HG03175 (cell line): ENCODE measurements at regions not wholly inside any gene's neighbourhood (a gene's known extent, or its start where the extent isn't known, plus 50 kb on each side); places are given as distances from the start of the nearest gene placed in this dataset.
"Not testable (repeated sequence)": the region's sequence is repeated elsewhere in the genome, so short reads cannot be mapped to it uniquely, and the experiment has no call there.

Experiments used
- ATAC-seq: cut with Tn5 transposase; IDR thresholded peaks from one replicate; pipeline ENCODE4 v1.9.1; 2021; ENCODE audit warnings: mild to moderate bottlenecking, moderate library complexity; ENCODE audit not compliant: unreplicated experiment

DNA sequence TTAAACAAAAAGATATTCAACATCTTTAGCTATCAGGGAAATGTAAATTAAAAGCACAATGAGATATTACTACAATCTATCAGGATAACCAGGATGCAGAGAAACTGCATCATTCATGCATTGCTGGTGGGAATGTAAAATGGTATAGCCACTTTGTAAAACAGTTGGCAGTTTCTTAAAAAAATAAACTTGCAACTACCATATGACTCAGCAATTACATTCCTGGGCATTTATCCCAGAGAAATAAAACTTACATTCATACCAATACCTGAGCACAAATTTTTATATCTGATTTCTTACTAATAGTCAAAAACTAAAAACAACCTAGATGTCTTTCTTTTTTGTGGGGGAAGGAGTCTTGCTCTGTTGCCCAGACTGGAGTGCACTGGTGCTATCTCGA is 190.3 kb upstream of the TAB2 start:
- ATAC-seq = no peak

DNA sequence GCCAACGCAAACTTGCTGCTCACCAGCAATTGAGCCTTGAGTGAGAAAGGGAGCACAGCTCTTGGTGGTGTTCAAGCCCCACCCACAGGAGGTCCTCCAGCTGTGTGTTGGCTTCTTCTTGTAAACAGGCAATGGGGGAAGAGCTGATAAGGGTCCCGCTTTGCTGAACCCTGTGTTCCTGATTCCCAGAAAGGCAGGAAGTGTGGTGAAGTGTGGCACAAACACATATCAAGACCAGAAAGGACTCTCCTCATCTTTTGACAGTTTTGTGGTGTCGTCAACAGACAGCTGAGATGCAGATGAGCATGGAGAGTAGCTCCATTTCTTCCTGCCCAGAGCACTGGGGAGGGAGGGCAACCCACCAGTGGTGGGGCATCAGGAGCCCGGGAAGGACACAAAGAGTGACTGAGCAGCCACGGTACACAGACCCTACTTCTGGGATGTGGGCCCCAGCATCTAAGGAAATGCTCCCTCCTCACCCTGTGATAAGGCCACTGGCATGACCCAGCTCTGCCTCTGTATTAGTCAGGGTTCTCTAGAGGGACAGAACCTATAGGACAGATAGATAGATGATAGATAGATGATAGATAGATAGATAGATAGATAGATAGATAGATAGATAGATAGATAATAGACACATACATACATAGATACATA is 188.9 kb upstream of the TAB2 start:
- no peak for ATAC-seq

DNA sequence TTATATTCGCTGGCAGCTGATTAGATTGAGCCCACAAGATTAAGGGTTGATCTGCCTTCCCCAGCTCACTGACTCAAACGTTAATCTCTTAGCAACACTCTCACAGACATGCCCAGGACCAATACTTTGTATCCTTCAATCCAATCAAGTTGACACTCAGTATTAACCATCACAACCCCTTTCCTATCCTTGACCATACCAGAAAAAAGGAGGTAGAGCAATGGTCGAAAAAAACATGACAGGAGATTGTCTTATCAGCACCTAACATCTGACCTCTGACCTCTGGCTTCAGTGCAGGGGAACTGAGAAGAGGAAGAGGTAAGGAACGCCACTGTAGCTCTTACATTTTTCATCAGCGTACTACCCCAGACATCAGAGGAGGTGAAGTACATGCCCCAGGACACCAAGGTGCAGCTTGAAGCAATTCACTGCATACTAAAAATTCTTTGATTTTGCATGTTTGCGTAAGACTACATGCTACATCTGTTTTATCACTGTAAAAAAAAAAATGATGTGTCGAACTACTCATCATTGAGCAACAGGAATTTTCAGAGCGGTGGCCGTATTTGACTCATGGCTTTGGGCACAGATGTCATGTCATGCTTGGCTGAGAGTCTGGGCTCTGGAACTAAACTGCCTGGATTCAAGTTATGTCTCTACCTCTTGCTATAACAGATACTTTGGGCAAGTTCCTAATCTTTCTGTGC is 188.0 kb upstream of the TAB2 start:
- ATAC-seq = peak; percentile 56

DNA sequence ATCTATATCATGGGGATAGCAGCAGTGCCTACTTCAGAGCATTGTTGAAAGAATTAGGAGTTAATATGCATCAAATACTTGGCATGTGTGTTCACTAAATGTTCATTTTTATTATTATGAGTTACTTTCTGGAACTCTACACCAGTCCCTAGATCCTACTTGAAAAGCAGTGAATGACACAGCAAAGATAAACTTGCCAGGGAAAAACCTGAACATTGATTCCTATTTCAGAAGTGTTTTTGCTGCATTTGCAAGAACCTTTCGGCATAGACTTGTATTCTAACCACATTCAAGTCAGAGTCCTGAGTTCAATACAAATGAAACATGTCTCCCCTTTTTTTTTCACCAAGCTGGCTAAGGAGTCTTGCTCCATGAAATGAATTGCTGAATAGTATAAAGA is 187.4 kb upstream of the TAB2 start:
- ATAC-seq = no peak

DNA sequence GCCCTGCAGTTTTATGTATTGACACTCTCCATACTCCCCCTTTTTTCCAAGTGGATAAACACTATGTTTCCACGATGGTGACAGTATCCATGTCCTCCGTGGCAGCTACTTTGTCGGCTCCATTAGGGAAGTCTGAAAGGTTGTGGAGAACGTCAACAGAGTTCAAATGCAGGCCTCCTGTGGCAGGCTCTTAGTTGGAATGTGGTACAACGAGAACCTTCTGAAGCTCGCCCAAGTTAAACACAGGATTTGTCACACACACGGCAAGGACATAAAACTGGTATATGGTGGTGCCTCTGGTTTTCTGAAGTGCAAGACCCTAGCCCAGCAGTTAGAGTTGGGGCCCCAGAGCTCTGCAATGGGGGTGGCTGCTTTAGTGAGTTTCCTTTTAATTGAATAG is 187.0 kb upstream of the TAB2 start:
- no peak for ATAC-seq

DNA sequence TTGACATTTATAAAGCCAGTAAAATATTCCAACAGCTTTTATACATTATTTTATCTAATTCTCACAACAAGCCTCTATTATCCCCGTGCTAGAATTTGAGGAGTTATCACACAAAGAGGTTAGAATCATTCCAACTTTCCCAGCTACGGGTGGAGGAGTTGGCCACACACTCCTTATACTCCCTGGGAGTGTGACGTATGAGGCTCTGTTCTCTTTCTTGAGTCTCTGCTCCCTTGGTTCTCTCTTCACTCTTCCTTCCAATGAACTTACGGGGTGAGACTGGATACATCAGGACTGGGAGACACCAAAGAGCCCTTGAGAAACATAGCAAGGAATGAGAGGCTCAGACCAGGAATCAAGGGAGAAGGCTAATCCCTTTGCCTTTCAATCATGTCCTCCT is 185.6 kb upstream of the TAB2 start:
- no peak for ATAC-seq

DNA sequence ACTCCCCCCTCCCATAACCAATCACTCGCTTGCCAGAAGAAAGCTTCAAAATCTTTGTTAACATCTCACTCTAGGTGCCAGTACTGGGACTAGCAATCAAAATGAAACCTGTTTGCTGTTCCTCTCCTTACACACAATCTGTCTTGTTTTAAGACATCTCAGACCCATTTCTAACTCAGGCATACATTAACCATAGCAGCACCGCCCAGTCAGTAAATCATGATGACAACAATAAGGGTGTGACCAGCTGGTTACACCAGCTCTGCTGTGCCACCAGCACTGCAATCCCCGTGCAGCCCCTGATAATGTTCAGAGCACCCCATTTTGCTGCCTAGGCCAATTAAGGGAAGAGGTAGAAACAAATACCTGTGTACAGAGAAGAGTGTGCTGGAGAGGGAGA is 185.2 kb upstream of the TAB2 start:
- no peak for ATAC-seq

DNA sequence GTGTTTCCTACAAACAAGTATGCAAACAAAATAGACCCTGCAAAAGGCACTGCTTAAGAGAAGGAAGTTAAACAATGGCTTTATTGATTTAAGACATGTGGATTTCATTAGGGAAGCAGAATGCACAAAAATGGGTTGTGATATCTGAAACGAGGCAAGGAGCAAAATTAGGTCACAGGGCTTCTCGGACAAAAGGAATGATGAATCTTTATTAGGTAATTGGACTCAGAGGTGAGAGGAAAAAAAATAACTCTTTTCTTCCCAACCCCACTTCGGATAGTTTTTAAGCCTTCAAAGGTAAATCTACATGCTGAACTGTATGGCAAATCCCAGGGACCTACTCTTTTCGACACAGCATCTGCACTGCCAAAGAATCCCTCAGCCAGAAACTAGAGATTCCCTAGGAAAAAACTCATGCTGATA is 183.0 kb upstream of the TAB2 start:
- no peak for ATAC-seq

DNA sequence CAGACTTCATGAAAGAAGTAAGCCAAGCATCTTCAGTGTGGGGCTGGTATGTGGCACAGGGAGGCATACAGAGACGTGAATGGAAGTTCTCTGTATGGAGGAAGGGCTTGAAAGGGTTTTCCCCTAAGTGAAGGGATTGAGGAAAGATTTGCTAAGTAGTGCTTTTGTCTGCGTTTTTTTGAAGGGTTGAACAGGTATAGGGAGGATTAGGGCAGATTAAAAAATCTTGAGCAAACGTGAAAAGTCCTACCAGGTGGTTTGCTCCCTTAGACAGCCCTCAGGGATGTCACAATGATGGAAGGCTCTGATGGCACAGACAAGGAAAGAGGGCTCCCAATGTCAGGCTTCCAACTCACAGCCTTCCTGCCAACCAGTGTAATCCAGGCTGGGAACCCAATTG is 181.7 kb upstream of the TAB2 start:
- ATAC-seq = no peak

DNA sequence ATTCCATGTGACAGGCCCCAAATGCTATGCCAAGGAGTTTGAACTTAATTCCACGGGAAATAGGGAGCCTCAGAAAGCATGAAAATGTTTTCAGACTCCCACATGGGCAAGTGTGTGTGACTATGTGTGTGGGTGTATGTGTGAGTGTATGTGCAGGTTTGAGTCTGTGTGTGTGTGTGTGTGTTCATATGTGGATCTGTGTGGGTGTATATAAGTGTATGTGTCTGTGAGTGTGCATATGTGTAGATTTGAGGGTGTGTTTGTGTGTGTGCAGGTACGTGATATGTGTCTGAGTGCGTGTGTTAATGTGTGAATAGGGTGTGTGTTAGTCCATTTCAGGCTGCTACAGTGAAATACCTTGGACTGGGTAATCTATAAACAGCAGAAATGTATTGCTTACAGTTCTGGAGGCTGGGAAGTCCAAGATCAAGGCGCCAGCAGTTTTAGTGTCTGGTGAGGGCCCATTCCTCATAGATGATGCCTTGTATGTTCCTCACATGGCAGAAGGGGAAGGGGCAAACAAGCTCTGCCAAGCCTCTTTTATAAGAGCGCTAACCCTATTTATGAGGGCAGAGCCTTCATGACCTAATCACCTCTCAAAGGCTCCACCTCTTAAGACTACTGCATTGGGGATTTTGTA is 181.1 kb upstream of the TAB2 start:
- no peak for ATAC-seq

DNA sequence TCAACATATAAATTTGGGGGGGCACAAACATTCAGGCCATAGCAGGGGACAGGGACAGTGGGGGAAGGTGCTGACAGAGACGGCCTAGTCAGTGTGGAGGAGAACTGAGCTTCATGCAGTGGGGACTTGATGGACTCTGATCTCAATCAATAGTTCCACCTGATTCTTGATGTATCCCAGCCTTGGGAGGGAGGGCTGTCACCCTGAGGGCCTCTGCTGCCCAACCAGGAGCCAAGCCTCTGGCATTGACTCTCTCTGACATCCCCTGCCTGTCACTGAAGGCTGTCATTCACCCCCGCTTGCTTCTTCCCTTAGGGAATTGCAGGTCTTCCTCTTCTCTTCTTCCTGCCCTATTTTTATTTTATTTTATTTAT is 180.6 kb upstream of the TAB2 start:
- no peak for ATAC-seq

DNA sequence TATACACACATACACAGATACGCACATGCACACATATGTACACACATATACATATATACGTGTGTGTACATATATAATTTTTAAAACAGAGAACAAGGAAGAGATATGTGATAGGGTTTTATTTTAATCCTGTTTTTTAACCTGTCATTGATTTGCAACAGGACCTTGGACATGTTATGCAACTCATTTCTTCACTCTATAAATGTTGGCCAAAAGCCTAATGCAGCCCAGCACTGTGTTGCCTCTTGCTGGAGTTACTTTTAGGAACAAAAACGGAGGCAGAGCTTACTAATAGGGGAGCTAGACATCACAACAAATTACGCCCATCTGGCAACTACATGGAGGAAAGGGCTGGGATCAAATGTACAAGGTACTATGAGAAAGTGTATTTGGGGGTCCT is 179.9 kb upstream of the TAB2 start:
- ATAC-seq = no peak

DNA sequence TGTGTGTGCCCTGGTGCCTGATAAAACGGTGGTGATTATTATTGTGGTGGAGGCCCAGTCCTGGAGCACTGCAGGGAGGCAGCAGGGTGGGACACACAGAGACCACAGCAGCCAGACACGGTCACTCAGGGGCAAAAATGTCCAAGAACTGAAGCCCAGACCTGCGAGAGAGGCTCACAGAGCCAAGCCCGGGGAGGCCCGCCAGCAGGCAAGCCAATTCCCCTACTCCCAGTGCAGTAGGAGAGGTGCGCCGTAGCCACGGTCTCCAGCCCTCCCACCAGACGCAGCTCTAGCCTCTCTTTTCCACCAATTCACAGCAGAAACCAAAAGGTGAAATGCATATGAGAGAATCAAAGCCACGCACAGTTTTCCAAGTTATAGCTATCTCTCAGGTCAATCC is 179.4 kb upstream of the TAB2 start:
- no peak for ATAC-seq

DNA sequence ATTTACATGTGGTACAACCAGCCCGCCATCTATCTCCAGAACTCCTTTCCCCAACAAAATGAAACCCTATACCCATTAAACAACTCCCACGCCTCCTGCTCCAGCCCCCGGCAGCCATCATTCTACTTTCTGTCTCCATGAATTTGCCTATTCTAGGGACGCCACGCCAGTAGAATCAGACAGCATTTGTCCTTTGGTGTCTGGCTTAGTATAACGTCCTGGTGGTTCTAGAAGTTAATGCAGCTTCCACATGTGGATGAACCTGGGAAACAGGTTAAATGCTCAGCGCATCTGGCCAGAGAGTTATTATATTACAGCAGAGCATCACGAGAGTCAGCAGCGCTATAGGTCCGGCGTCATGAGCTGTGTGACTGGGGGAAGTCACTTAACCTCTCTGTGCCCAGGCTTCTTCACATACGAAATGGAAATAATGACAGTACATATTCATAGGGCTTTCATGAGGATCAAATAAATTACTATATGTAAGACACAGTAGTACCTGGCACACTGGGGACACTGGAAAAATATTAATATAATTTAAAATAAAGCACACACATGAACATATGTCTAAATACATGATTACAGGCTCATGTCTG is 178.7 kb upstream of the TAB2 start:
- no peak for ATAC-seq

DNA sequence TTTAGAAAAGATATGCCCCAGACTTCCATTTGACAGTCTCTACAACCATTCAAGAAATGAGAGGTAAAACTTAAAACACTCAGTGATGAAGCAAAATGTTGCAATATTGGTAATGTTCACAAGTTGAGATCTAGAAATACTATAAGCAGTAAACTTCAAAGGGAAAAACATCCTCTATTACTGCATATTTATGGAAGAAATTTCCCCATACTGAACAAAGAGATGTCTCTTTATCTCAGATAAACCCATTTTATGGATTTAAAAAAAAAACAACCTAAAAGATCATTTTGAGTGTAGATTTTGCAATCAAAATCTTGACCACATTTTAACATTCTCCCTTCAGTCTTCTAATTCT is 177.8 kb upstream of the TAB2 start:
- ATAC-seq = no peak

DNA sequence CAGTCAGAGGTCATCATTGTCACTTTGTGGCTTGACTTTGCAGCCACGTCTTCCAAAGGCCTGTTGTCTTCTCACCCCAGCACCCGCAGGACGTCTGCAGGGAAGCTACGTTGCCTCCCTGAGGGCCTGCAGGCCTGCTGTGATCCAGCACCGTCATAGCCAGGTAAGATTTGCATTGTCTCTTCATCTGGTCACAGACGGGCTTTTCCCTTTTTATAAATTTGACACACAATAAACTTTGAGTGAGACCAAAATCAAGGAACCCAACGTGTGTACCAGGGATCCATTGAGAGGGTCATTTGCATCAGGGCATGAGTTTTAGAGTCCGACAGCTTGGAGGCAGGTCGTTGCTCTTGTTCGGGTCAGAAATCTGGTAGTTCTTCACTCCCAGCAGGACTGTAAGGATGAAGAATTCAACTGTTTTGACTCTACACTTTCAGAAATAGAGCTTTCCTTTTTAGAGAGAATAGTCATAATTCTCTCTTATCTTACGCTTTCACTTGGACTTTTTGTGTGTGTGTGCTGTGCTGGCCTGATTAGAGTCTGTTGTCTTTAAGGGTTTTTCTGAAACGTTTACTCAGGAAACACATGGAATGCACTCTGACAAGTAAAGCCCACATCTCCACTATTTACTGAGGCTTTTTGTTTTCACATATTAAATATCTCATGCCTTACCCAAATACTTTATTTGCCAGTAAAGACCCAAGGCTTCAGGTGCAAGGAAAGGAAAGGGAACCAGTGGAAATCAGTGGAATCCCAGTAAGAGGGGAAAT is 177.2 kb upstream of the TAB2 start:
- ATAC-seq = peak; percentile 75

DNA sequence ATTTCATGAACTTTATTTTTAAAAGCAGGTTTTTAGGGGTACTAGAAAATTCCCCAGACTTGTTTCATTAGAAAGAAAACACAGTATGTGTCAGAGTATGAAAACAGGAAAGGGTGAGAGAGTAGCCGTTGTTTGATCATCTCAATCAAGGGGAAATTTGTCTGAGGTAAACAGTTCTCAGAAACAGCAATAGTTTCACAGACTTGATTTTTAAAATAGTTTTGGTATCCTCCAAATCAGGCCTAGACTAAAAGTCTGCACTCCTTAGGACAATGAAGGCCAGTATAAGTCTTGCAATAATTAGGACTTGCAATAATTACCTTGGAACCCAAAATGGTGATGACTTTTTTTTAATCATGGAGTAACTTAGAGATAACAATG is 176.6 kb upstream of the TAB2 start:
- ATAC-seq = no peak

DNA sequence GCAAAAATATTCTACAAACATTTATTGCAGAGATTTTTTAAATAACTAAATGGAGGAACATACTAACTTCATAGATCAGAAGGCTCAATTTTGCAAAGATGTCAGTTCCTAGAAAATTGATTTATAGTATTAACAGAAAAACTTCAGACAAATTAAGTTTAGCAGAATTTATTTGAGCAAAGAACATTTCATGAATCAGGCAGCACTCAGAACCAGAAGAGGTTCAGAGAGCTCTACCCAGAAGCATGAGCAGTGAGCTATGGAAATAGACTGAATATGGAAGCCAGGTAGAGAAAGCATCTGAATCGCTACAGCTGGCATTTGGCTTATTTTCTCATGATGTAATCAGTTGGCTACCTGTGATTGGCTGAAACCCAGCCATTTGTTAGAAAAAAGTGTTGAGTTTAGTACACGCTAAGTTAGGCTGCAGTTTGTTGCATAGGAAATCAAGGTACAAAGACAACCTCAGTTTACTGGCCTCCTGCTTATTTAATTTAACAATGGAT is 174.5 kb upstream of the TAB2 start:
- no peak for ATAC-seq

DNA sequence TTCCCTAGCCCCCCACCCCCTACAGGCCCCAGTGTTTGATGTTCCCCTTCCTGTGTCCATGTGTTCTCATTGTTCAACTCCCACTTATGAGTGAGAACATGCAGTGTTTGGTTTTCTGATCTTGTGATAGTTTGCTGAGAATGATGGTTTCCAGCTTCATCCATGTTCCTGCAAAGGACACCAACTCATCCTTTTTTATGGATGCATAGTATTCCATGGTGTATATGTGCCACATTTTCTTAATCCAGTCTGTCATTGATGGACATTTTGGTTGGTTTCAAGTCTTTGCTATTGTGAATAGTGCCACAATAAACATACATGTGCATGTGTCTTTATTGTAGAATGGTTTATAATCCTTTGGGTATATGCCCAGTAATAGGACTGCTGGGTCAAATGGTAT is 171.7 kb upstream of the TAB2 start:
- ATAC-seq = not testable (repeated sequence)

DNA sequence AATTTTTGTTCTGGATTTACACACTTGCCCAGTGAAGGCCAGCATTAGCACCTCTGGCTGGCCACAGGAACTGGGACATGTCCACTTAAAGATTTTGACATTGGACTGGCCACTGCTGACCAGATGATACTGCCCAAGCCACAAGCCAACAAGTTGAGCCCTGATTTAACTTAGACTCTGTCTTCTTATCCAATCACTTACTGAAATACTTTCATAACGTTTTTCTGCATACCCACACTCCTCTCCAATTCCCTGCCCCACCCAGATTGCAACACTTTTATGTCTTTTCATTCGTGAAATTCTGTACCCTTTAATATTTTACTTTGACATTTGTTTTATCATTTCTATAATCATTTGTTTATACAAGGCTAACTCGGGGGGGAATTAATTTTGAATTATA is 170.3 kb upstream of the TAB2 start:
- no peak for ATAC-seq
